SK-N-SH (cell line): ENCODE measurements at regions not wholly inside any gene's neighbourhood (a gene's known extent, or its start where the extent isn't known, plus 50 kb on each side); places are given as distances from the start of the nearest gene placed in this dataset.

ENCODE experiments used
- NFIC ChIP-seq: IDR thresholded peaks from 2 replicates; pipeline ENCODE4 v1.4.0; 2012; ENCODE audit warnings: borderline replicate concordance
- POLR2AphosphoS5 ChIP-seq: IDR thresholded peaks from 2 replicates; pipeline ENCODE4 v1.6.1; 2012; ENCODE audit warnings: low read depth, low read length
- RCOR1 ChIP-seq: fragments of 150-350 bp; IDR thresholded peaks from 2 replicates; pipeline ENCODE4 v1.6.1; 2017; ENCODE audit warnings: antibody characterized with exemption, low read length
- RXRA ChIP-seq: IDR thresholded peaks from 2 replicates; pipeline ENCODE4 v1.4.0; 2012; ENCODE audit warnings: low read depth, mild to moderate bottlenecking, borderline replicate concordance
- TCF12 ChIP-seq: IDR thresholded peaks from 2 replicates; pipeline ENCODE4 v1.4.0; 2012
- TF ChIP-seq, protein P1 (sequence below): fragments of 200-600 bp; sonication (generic); IDR thresholded peaks from 2 replicates; pipeline ENCODE4 v1.6.1; 2017; ENCODE audit warnings: antibody characterized with exemption, mild to moderate bottlenecking, moderate library complexity
- TF ChIP-seq, protein P2 (sequence below): IDR thresholded peaks from 2 replicates; pipeline ENCODE4 v1.4.0; 2012; ENCODE audit warnings: low read depth, borderline replicate concordance

GRCh38 chr12:83710851-83711250 is 1024.1 kb downstream of the TMTC2 start:
- TF ChIP-seq, protein P1, sequence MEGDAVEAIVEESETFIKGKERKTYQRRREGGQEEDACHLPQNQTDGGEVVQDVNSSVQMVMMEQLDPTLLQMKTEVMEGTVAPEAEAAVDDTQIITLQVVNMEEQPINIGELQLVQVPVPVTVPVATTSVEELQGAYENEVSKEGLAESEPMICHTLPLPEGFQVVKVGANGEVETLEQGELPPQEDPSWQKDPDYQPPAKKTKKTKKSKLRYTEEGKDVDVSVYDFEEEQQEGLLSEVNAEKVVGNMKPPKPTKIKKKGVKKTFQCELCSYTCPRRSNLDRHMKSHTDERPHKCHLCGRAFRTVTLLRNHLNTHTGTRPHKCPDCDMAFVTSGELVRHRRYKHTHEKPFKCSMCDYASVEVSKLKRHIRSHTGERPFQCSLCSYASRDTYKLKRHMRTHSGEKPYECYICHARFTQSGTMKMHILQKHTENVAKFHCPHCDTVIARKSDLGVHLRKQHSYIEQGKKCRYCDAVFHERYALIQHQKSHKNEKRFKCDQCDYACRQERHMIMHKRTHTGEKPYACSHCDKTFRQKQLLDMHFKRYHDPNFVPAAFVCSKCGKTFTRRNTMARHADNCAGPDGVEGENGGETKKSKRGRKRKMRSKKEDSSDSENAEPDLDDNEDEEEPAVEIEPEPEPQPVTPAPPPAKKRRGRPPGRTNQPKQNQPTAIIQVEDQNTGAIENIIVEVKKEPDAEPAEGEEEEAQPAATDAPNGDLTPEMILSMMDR = no peak
- TF ChIP-seq RXRA = no peak
- TF ChIP-seq, protein P2, sequence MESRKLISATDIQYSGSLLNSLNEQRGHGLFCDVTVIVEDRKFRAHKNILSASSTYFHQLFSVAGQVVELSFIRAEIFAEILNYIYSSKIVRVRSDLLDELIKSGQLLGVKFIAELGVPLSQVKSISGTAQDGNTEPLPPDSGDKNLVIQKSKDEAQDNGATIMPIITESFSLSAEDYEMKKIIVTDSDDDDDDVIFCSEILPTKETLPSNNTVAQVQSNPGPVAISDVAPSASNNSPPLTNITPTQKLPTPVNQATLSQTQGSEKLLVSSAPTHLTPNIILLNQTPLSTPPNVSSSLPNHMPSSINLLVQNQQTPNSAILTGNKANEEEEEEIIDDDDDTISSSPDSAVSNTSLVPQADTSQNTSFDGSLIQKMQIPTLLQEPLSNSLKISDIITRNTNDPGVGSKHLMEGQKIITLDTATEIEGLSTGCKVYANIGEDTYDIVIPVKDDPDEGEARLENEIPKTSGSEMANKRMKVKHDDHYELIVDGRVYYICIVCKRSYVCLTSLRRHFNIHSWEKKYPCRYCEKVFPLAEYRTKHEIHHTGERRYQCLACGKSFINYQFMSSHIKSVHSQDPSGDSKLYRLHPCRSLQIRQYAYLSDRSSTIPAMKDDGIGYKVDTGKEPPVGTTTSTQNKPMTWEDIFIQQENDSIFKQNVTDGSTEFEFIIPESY = no peak
- no peak for TF ChIP-seq TCF12
- no peak for TF ChIP-seq NFIC
- TF ChIP-seq POLR2AphosphoS5 = no peak
- no peak for TF ChIP-seq RCOR1
